ENCODE measurements at regions not wholly inside any gene's neighbourhood (a gene's known extent, or its start where the extent isn't known, plus 50 kb on each side); places are given as distances from the start of the nearest gene placed in this dataset.
"Not testable (repeated sequence)": the region's sequence is repeated elsewhere in the genome, so short reads cannot be mapped to it uniquely, and the experiment has no call there.

- no peaks in the 10 kb centered on the region for H3K9me3 ChIP-seq
- in situ Hi-C loops (cut with MboI; ENCODE audit: low pct_ligation_motif_present in 1 of 4, low pct_unique_long_range_greater_than_20kb in 1 of 4, low sequenced_read_pairs in 3 of 4) (no loop called here), intact Hi-C loops (cut with DNase I; ENCODE audit: low total_unique reads) (no loop called here)
- no peak overlapping the region for H3K27ac ChIP-seq
- no peak overlapping the region for H3K4me3 ChIP-seq
- H3K36me3 ChIP-seq = no peaks in the 10 kb centered on the region
- H3K27me3 ChIP-seq = no peaks in the 10 kb centered on the region
- TF ChIP-seq POLR2A (IDR thresholded peaks at IDR 0.05) (no peak), EP300 (IDR thresholded peaks at IDR 0.05; ENCODE audit: low read depth) (no peak), CTCF (IDR thresholded peaks at IDR 0.05) (no peak), POLR2AphosphoS5 (IDR thresholded peaks at IDR 0.05) (no peak)
- H3K4me1 ChIP-seq = no peaks in the 10 kb centered on the region
- WGBS, 2 donors (ENCODE audit: low coverage in 1 of 2) = 43 to 72% methylated on average over 1 to 2 of the region's 2 CpGs
- DNase-seq = no peak
Measured at GRCh38 chrX:46140272-46140671, 404.9 kb downstream of the ZNF674 start.

DNA sequence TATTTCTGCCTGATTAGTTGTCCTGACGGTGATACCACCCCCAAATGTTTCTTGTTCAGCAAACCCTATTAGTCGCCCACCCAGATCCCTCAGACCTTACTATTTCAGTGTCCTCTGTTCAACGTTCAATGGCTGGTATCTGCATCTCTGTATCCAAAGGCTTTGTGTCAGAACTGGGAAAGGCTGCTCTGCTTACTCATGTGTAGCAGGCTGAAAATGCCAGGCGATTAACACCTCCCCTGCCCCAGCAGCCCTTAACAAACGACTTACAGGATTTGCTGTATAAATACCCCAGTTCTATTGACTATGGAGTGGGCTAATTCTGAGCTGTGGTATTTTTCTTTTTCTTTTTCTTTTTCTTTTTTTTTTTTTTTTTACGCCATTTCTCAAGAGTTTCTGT is 415.0 kb downstream of the ZNF674 start:
- 64 to 80% methylated on average over 1 to 6 of the region's 6 CpGs for WGBS, 2 donors (ENCODE audit: low coverage in 1 of 2)
- no peak overlapping the region for H3K27ac ChIP-seq
- in situ Hi-C loops (cut with MboI; ENCODE audit: low pct_ligation_motif_present in 1 of 4, low pct_unique_long_range_greater_than_20kb in 1 of 4, low sequenced_read_pairs in 3 of 4) (no loop called here), intact Hi-C loops (cut with DNase I; ENCODE audit: low total_unique reads) (no loop called here)
- no peaks in the 10 kb centered on the region for H3K27me3 ChIP-seq
- no peak for DNase-seq
- no peak overlapping the region for H3K4me3 ChIP-seq
- no peaks in the 10 kb centered on the region for H3K36me3 ChIP-seq
- no peaks in the 10 kb centered on the region for H3K9me3 ChIP-seq
- no peaks in the 10 kb centered on the region for H3K4me1 ChIP-seq
- no peak for TF ChIP-seq EP300 (IDR thresholded peaks at IDR 0.05; ENCODE audit: low read depth)
- no peak for TF ChIP-seq POLR2AphosphoS5 (IDR thresholded peaks at IDR 0.05)
- no peak for TF ChIP-seq CTCF (IDR thresholded peaks at IDR 0.05)
- TF ChIP-seq POLR2A (IDR thresholded peaks at IDR 0.05) = no peak

GRCh38 chrX:46125111-46125510 is 420.1 kb downstream of the ZNF674 start:
- H3K4me3 ChIP-seq = no peak overlapping the region
- H3K36me3 ChIP-seq = no peaks in the 10 kb centered on the region
- no peak for TF ChIP-seq EP300 (IDR thresholded peaks at IDR 0.05; ENCODE audit: low read depth)
- TF ChIP-seq POLR2AphosphoS5 (IDR thresholded peaks at IDR 0.05) = no peak
- TF ChIP-seq CTCF (IDR thresholded peaks at IDR 0.05) = no peak
- TF ChIP-seq POLR2A (IDR thresholded peaks at IDR 0.05) = no peak
- H3K27me3 ChIP-seq = no peaks in the 10 kb centered on the region
- 35% methylated on average over 1 of the region's 1 CpG; no CpG with 5 or more reads in 1 of the 2 donors for WGBS, 2 donors (ENCODE audit: low coverage in 1 of 2)
- no peak for DNase-seq
- in situ Hi-C loops (cut with MboI; ENCODE audit: low pct_ligation_motif_present in 1 of 4, low pct_unique_long_range_greater_than_20kb in 1 of 4, low sequenced_read_pairs in 3 of 4) (no loop called here), intact Hi-C loops (cut with DNase I; ENCODE audit: low total_unique reads) (no loop called here)
- H3K27ac ChIP-seq = no peak overlapping the region
- no peaks in the 10 kb centered on the region for H3K9me3 ChIP-seq
- no peaks in the 10 kb centered on the region for H3K4me1 ChIP-seq

- in situ Hi-C loops (cut with MboI; ENCODE audit: low pct_ligation_motif_present in 1 of 4, low pct_unique_long_range_greater_than_20kb in 1 of 4, low sequenced_read_pairs in 3 of 4) = no loop called here
- no peak for TF ChIP-seq POLR2AphosphoS5 (IDR thresholded peaks at IDR 0.05)
- no peak for TF ChIP-seq EP300 (IDR thresholded peaks at IDR 0.05; ENCODE audit: low read depth)
- no peak for TF ChIP-seq CTCF (IDR thresholded peaks at IDR 0.05)
- no peak for TF ChIP-seq POLR2A (IDR thresholded peaks at IDR 0.05)
- WGBS, 2 donors (ENCODE audit: low coverage in 1 of 2) = 64% methylated on average over 2 of the region's 2 CpGs; no CpG with 5 or more reads in 1 of the 2 donors
Measured at GRCh38 chrX:46117234-46117633, 428.0 kb downstream of the ZNF674 start.

GRCh38 chrX:46087310-46087709 is 457.9 kb downstream of the ZNF674 start:
- H3K9me3 ChIP-seq; H3K4me3 ChIP-seq; in situ Hi-C loops (cut with MboI; ENCODE audit: low pct_ligation_motif_present in 1 of 4, low pct_unique_long_range_greater_than_20kb in 1 of 4, low sequenced_read_pairs in 3 of 4); H3K4me1 ChIP-seq; intact Hi-C loops (cut with DNase I; ENCODE audit: low total_unique reads); DNase-seq; H3K27me3 ChIP-seq; H3K27ac ChIP-seq; H3K36me3 ChIP-seq: not testable (repeated sequence)
- WGBS, 2 donors (ENCODE audit: low coverage in 1 of 2) = 59 to 80% methylated on average over 3 to 6 of the region's 6 CpGs

More at GRCh38 chrX:46117234-46117633, 428.0 kb downstream of the ZNF674 start:
- Histone ChIP-seq H3K9me3 (no peaks in the 10 kb centered on the region), H3K4me1 (no peaks in the 10 kb centered on the region), H3K36me3 (no peaks in the 10 kb centered on the region), H3K4me3 (no peak overlapping the region), H3K27me3 (no peaks in the 10 kb centered on the region), H3K27ac (no peak overlapping the region)
- intact Hi-C loops (cut with DNase I; ENCODE audit: low total_unique reads) = no loop called here
- DNase-seq = no peak

DNA sequence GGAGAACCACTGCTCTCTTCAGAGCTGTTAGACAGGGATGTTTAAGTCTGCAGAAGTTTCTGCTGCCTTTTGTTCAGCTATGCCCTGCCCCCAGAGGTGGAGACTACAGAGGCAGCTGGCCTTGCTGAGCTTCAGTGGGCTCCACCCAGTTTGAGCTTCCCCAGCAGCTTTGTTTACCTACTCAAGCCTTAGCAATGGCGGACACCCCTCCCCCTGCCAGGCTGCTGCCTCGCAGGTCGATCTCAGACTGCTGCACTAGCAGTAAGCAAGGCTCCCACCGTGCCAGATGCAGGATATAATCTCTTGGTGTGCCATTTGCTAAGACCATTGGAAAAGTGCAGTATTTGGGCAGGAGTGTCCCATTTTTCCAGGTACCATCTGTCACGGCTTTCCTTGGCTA is 465.1 kb downstream of the ZNF674 start:
- H3K36me3 ChIP-seq; H3K27ac ChIP-seq; in situ Hi-C loops (cut with MboI; ENCODE audit: low pct_ligation_motif_present in 1 of 4, low pct_unique_long_range_greater_than_20kb in 1 of 4, low sequenced_read_pairs in 3 of 4); H3K9me3 ChIP-seq; DNase-seq; H3K4me3 ChIP-seq; H3K27me3 ChIP-seq; intact Hi-C loops (cut with DNase I; ENCODE audit: low total_unique reads); H3K4me1 ChIP-seq: not testable (repeated sequence)
- 84% methylated on average over 5 of the region's 5 CpGs; no CpG with 5 or more reads in 1 of the 2 donors for WGBS, 2 donors (ENCODE audit: low coverage in 1 of 2)

All from transverse colon (tissue), 4 donors.